ENCODE measurements at regions not wholly inside any gene's neighbourhood (a gene's known extent, or its start where the extent isn't known, plus 50 kb on each side); places are given as distances from the start of the nearest gene placed in this dataset.
"Not testable (repeated sequence)": the region's sequence is repeated elsewhere in the genome, so short reads cannot be mapped to it uniquely, and the experiment has no call there.

DNA sequence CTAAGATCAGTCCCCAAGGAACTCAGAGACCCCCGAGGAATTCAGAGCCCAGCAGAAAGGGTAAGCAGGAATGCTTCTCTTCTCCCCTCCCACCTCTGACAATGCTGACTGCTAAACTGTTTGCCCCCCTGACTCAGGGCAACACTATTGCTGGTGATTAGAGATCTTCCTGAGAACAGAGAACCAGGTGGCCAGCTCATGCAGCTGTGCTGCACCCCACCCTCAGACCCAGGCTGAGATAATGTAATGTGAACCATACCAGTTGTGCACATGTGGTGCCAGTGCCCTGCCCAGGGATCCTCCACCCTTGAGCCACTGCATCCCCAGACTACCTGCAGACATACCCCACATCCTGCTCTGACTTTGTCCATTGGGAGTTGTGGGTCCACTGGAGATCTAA lies 139.1 kb upstream of the ARG1 start:
- TF ChIP-seq, protein P1, sequence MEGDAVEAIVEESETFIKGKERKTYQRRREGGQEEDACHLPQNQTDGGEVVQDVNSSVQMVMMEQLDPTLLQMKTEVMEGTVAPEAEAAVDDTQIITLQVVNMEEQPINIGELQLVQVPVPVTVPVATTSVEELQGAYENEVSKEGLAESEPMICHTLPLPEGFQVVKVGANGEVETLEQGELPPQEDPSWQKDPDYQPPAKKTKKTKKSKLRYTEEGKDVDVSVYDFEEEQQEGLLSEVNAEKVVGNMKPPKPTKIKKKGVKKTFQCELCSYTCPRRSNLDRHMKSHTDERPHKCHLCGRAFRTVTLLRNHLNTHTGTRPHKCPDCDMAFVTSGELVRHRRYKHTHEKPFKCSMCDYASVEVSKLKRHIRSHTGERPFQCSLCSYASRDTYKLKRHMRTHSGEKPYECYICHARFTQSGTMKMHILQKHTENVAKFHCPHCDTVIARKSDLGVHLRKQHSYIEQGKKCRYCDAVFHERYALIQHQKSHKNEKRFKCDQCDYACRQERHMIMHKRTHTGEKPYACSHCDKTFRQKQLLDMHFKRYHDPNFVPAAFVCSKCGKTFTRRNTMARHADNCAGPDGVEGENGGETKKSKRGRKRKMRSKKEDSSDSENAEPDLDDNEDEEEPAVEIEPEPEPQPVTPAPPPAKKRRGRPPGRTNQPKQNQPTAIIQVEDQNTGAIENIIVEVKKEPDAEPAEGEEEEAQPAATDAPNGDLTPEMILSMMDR (IDR thresholded peaks at IDR 0.05; ENCODE audit: insufficient read depth, low read length, severe bottlenecking): no peak
- no peak overlapping the region for H3K4me3 ChIP-seq (ENCODE audit: low read depth, low read length)
- H3K27me3 ChIP-seq (ENCODE audit: control insufficient read depth, insufficient read depth, low read length): no peaks in the 10 kb centered on the region
- DNase-seq (ENCODE audit: low read depth) (no peak), FAIRE-seq (no peak)
- no peaks in the 10 kb centered on the region for H3K36me3 ChIP-seq (ENCODE audit: control insufficient read depth, insufficient read depth, low read length)

DNA sequence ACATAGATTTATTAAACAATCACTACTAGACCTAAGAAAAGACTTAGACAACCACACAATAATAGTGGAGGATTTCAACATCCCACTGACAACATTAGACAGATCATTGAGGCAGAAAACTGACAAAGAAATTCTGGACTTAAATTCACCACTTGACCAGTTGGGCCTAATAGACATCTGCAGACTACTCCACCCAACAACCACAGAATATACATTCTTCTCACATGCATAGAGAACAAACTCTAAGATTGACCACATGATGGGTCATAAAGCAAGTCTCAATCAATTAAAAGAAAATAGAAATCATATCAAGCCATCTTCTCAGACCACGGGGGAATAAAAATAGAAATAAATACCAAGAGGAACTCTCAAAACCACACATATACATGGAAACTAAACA lies 136.7 kb upstream of the ARG1 start:
- FAIRE-seq: no peak
- DNase-seq (ENCODE audit: low read depth): no peak
- Histone ChIP-seq H3K27me3 (ENCODE audit: control insufficient read depth, insufficient read depth, low read length) (no peaks in the 10 kb centered on the region), H3K4me3 (ENCODE audit: low read depth, low read length) (no peak overlapping the region), H3K36me3 (ENCODE audit: control insufficient read depth, insufficient read depth, low read length) (no peaks in the 10 kb centered on the region)
- TF ChIP-seq, protein P1 (IDR thresholded peaks at IDR 0.05; ENCODE audit: insufficient read depth, low read length, severe bottlenecking): no peak

DNA sequence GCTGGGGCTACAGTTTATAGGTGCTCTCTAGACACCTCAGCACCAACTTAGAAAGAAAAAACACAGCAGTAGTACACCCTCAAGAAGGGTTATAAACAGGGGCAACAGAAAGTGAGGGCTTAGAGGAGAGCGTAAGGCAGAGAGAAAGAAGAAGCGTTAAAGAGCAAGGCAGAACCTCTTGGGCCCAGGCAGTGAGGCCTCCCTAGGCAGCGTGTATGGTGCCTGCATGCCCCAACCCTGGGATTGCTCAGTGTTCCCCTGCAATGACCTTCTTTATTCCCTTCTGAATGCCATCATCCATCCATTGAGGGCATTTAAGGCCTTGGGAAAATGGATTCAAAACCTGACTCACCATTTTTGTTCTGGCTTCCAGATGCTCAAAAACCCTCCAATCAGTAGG lies 130.0 kb upstream of the ARG1 start:
- no peak for FAIRE-seq

DNA sequence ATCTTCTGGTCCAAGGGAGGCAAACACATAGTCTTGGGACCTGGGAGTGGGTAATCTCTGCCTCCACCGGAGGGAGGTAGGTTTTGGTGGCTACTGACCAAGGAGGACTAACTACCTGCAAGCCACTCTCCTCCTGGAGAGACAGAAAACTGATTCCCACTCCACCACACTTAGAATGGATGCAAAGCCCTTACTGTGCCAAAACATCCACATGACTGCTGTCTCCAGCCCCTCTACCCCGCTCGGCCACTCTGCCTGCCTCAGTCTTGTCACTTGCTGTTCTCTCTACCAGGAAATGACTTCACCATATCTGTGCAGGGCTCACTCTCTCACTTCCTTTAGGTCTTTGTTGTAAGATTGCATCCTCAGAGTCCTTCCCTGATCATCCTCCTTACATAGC lies 129.5 kb upstream of the ARG1 start:
- TF ChIP-seq, protein P1 (IDR thresholded peaks at IDR 0.05; ENCODE audit: insufficient read depth, low read length, severe bottlenecking): no peak
- Histone ChIP-seq H3K27me3 (ENCODE audit: control insufficient read depth, insufficient read depth, low read length) (no peaks in the 10 kb centered on the region), H3K4me3 (ENCODE audit: low read depth, low read length) (no peak overlapping the region), H3K36me3 (ENCODE audit: control insufficient read depth, insufficient read depth, low read length) (no peaks in the 10 kb centered on the region)
- FAIRE-seq (no peak), DNase-seq (ENCODE audit: low read depth) (no peak)

More for the DNA sequence above, 130.0 kb upstream of the ARG1 start:
- H3K4me3 ChIP-seq (ENCODE audit: low read depth, low read length): no peak overlapping the region
- no peaks in the 10 kb centered on the region for H3K27me3 ChIP-seq (ENCODE audit: control insufficient read depth, insufficient read depth, low read length)
- DNase-seq (ENCODE audit: low read depth): no peak
- no peaks in the 10 kb centered on the region for H3K36me3 ChIP-seq (ENCODE audit: control insufficient read depth, insufficient read depth, low read length)
- TF ChIP-seq, protein P1 (IDR thresholded peaks at IDR 0.05; ENCODE audit: insufficient read depth, low read length, severe bottlenecking): no peak

DNA sequence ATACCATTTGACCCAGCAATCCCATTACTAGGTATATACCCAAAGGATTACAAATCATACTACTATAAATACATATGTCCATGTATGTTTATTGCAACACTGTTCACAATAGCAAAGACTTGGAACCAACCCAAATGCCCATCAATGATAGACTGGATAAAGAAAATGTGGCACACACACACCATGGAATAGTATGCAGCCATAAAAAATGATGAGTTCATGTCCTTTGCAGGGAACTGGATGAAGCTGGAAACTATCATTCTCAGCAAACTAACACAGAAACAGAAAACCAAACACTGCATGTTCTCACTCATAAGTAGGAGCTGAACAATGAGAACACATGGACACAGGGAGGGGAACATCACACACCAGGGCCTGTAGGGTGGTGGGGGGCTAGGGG lies 127.7 kb upstream of the ARG1 start:
- FAIRE-seq; DNase-seq (ENCODE audit: low read depth); H3K27me3 ChIP-seq (ENCODE audit: control insufficient read depth, insufficient read depth, low read length); H3K36me3 ChIP-seq (ENCODE audit: control insufficient read depth, insufficient read depth, low read length); H3K4me3 ChIP-seq (ENCODE audit: low read depth, low read length): not testable (repeated sequence)

DNA sequence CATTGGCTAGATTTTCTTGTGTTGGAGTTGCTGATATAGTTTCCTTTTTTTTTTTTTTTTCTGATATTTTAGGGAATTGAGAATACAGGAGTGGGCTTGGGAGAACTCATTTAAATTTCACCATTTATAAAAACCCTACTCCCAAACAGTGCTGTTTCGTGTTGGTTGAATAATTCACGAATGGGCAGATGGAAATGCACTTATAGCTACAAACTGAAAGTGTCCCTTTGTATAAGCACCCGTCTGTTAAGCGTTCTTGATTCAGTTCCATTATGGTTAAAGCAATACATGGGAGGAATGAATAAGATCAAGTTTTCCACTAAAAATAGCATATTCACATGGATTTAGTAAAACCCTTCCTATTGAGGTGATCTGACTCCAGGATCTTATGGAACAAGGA lies 122.2 kb upstream of the ARG1 start:
- DNase-seq (ENCODE audit: low read depth) (no peak), FAIRE-seq (no peak)
- Histone ChIP-seq H3K36me3 (ENCODE audit: control insufficient read depth, insufficient read depth, low read length) (no peaks in the 10 kb centered on the region), H3K27me3 (ENCODE audit: control insufficient read depth, insufficient read depth, low read length) (no peaks in the 10 kb centered on the region), H3K4me3 (ENCODE audit: low read depth, low read length) (no peak overlapping the region)
- TF ChIP-seq, protein P1 (IDR thresholded peaks at IDR 0.05; ENCODE audit: insufficient read depth, low read length, severe bottlenecking): no peak
